GM21576 (cell line): ENCODE measurements at regions not wholly inside any gene's neighbourhood (a gene's known extent, or its start where the extent isn't known, plus 50 kb on each side); places are given as distances from the start of the nearest gene placed in this dataset.
A peak's percentile ranks its signal among the peaks of the same experiment; 100 is the strongest.
"Not testable (repeated sequence)": the region's sequence is repeated elsewhere in the genome, so short reads cannot be mapped to it uniquely, and the experiment has no call there.

Experiments
- ATAC-seq: cut with Tn5 transposase; IDR thresholded peaks from one replicate; pipeline ENCODE4 v1.9.1; 2021; ENCODE audit warnings: mild to moderate bottlenecking, moderate library complexity; ENCODE audit not compliant: unreplicated experiment

- ATAC-seq, result no peak
Measured at GRCh38 chrX:65610481-65610880, 57.0 kb upstream of the MSN start.

DNA sequence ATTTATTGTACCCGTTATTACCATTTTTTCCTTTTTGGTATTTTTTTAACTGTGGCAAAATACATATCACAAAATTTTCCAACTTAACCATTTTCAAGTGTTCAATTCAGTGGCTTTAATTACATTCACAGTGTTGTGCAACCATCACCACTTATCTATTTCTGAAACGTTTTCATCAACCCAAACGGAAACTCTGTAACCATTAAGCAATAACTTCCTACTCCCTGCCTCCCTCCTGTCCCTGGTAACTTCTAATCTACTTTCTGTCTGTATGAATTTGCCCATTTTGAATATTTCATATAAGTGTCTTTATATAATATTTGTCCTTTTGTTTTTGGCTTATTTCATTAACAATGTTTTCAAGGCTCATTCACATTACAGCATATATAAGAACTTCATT is 57.4 kb upstream of the MSN start:
- no peak for ATAC-seq

DNA sequence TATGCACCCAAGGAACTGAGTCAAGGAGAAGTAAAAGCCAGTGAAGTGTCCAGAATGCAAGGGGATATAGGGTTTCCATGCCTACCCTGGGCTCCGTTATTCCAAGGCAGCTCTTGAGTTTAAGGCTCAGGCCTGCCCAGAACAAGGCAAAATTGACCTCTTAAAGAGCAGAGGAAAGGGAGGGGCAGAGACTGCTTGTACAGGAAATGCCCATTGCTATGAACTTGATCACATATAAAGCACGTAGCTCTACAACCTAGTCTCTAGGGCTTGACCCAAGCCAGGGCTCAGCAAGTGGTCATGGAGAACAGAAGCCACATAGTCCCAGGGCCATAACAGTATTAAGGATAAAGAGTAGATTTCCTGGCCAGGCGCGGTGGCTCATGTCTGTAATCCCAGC is 58.2 kb upstream of the MSN start:
- no peak for ATAC-seq

DNA sequence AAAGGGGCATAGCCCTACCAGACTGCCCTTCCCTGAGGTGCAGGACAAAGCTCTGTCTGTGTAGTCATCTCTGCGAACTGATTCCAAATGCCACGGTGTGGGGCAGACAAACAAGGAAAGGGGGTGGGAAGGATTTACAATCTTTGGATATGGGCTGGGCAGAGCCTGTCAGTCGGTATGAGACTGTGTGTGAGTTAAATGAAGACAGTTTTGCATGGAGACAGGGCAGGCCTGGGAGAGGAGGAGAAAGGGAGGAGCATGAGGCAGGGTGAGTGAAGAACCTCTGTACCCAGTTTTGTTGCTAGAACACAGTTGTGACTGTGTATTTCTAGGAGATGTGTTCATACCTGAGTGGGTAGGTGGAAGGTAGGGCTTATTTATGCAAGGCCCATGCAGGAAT is 59.4 kb upstream of the MSN start:
- no peak for ATAC-seq

- ATAC-seq, result peak; percentile 75
Measured at GRCh38 chrX:65607070-65607742, 60.2 kb upstream of the MSN start.

DNA sequence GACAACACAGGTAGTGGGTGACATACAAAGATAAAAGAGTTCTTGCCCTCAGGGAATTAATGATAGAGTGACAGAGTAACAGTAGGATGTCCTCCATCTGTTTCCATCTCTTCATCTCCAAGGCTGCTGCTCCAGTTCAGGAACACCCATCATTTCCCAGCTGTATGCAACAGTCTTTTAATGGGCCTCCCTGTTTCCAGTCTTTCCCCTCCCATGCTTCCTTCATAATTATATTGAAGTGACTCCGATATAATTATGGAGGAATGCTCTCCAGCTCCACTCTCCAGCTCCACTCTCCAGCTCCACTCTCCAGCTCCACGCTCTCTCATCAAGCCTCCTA is 65.3 kb upstream of the MSN start:
- no peak for ATAC-seq

- peak; percentile 54 for ATAC-seq
Measured at GRCh38 chrX:65601530-65602220, 65.8 kb upstream of the MSN start.

DNA sequence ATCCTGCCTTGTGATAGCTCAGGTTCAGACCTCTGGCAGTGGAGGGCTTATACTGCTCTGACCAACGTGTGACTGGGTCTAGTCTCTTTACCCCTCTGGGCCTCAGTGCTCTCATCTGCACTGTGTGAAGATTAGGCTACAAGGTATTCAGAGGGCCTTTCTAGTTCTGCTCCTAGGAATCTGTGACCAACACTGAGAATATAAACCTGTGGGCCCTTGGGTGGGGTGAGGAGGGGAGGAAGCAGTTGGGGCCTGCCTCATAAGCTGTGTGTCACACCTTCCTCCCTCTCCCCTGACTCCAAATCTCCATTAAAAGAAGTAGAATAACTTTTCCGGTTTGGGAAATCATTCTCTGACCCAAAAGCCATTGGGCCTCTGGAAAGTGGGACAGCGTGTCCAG is 66.3 kb upstream of the MSN start:
- no peak for ATAC-seq

GRCh38 chrX:65600106-65600505 is 65.5 kb upstream of the LAS1L start:
- ATAC-seq, result no peak

DNA sequence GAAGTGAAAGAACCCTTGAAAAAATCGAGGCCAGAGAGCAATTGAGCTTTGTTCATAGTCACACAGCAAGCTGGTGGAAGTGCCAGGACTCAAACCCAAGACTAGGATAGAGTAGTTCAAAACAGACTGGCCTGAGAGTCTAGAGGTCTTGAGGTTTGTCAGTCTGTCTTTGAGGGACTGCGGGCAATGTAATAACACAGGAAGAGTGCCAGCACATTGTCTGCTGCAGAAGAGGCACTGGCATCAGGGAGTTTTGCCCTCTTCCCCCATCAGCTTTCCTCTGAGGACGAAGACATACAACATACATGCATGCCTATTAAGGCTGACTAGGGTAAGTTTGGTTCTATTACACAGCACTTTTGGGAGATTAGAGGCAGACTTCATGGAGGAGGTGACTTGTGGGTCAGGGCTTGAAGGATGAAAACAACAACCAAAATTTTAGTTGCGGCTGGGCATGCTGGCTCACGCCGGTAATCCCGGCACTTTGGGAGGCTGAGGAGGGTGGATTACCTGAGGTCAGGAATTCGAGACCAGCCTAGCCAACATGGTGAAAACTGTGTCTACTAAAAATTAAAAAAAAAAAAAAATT is 64.1 kb upstream of the LAS1L start:
- no peak for ATAC-seq

- peak; percentile 59 for ATAC-seq
Measured at GRCh38 chrX:65596270-65597034, 61.9 kb upstream of the LAS1L start.

- peak; percentile 80 for ATAC-seq
Measured at GRCh38 chrX:65595460-65595876, 60.9 kb upstream of the LAS1L start.

DNA sequence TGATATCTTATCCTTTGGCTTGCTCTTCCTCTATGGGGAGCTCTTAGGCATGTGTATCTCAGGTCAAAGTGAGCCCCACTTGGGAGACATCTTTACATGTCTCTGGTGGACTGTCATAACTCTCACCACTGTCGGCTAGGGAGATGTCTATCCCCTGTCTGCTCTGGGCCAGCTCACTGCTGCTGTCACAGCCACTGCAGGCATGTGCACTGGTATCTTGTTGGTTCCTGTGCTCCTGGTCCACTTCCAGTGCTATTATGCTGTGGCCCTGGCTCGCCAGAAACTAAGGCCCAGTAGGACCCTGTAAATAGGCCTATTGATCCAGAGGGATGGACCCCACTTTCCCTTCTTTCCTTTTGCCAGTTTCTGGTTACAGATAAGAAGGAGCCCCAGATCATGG is 56.6 kb upstream of the LAS1L start:
- no peak for ATAC-seq

DNA sequence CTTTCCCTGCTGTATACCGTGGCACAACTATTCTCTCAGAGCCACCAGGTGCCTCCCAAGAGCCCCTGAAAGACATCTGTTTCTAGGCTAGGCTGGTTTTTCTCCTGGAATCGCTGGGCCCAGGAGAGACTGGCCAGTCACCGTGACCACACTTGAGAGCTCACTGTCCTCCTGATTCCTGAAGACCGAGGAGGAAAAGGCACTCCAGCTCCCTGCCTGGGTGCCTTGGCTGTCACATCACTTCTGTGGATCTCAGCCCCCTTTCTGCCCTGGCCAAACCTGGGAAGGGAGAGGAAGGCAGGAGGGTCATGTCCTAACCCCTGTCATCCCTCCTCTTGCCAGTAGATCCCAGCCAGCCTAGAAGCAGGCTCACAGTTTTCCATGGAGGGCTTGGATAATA is 54.7 kb upstream of the LAS1L start:
- no peak for ATAC-seq

- ATAC-seq, result no peak
Measured at GRCh38 chrX:65588795-65589194, 54.2 kb upstream of the LAS1L start.

- no peak for ATAC-seq
Measured at GRCh38 chrX:65587616-65588526, 53.3 kb upstream of the LAS1L start.

DNA sequence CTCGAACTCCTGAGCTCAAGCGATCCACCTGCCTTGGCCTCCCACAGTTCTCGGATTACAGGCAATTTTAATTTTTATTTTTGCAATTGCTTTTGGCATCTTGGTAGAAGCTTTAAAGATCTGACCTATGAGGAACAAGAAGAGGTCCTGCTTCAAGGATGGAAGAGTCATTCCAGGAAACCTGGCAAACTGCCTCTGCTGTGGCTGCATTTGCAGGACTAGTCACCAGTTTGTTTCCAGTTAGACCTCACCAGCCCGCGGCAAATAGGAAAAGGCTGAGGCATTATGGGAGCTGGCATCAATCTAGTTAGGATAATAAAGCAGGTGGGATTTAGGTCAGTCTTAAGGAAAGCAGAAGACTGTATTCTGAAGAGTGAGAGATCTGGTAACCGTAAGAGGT is 51.9 kb upstream of the LAS1L start:
- no peak for ATAC-seq

DNA sequence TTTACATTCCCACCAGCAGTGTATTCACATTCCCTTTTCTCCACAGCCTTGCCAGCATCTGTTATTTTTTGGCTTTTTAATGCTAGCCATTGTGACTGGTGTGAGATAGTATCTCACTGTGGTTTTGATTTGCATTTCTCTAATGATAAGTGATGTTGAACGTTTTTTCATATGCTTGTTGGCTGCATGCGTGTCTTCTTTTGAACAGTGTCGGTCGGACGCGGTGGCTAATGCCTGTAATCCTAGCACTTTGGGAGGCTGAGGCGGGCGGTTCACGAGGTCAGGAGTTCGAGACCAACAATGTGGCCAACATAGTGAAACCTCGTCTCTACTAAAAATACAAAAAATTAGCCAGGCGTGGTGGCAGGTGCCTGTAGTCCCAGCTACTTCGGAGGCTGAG is 50.6 kb upstream of the LAS1L start:
- not testable (repeated sequence) for ATAC-seq
